ENCODE measurements at regions not wholly inside any gene's neighbourhood (a gene's known extent, or its start where the extent isn't known, plus 50 kb on each side); places are given as distances from the start of the nearest gene placed in this dataset.
"Not testable (repeated sequence)": the region's sequence is repeated elsewhere in the genome, so short reads cannot be mapped to it uniquely, and the experiment has no call there.

GRCh38 chr13:109985871-109986450, 199.6 kb upstream of the IRS2 start:
- Mint-ChIP-seq H3K36me3 (ENCODE audit: low read depth) (no peaks in the 10 kb centered on the region), H3K27ac (no peak overlapping the region), H3K9me3 (no peaks in the 10 kb centered on the region), H3K27me3 (ENCODE audit: low read depth) (peaks cover 4% of the 10 kb centered on the region), H3K4me3 (no peak overlapping the region), H3K4me1 (peaks cover 4% of the 10 kb centered on the region)
- TF ChIP-seq CTCF (IDR thresholded peaks at IDR 0.05; ENCODE audit: unreplicated experiment in 3 of 3): no peak

- no peak for TF ChIP-seq CTCF (IDR thresholded peaks at IDR 0.05; ENCODE audit: unreplicated experiment in 3 of 3)
- Mint-ChIP-seq H3K9me3 (no peaks in the 10 kb centered on the region), H3K27me3 (ENCODE audit: low read depth) (peaks cover 4% of the 10 kb centered on the region), H3K4me1 (peaks cover 4% of the 10 kb centered on the region), H3K4me3 (no peak overlapping the region), H3K27ac (no peak overlapping the region), H3K36me3 (ENCODE audit: low read depth) (no peaks in the 10 kb centered on the region)
These were observed 197.1 kb upstream of the IRS2 start for GRCh38 chr13:109983447-109983846.

DNA sequence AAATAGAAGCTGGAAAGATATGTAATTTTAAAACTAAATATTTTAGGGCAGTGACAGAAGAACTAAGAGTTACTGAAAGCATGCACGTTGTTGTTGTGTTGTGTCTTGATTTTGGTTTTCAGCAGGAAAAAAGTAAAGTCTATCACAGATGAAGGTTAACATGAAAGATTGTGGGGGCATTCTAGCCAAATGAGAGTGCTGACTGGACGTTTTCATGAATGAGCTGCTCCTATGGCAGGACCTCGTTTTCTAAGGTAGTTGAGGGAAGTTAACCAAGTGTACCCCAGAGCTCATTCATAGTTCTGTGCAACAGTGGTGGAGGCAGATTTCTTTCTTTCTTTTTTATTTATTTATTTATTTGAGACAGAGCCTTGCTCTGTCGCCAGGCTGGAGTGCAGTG, 194.6 kb upstream of the IRS2 start:
- H3K27me3 Mint-ChIP-seq (ENCODE audit: low read depth): no peaks in the 10 kb centered on the region
- H3K9me3 Mint-ChIP-seq: no peaks in the 10 kb centered on the region
- peaks cover 4% of the 10 kb centered on the region for H3K4me1 Mint-ChIP-seq
- no peak for TF ChIP-seq CTCF (IDR thresholded peaks at IDR 0.05; ENCODE audit: unreplicated experiment in 3 of 3)
- H3K36me3 Mint-ChIP-seq (ENCODE audit: low read depth): no peaks in the 10 kb centered on the region
- no peak overlapping the region for H3K4me3 Mint-ChIP-seq
- H3K27ac Mint-ChIP-seq: no peak overlapping the region

DNA sequence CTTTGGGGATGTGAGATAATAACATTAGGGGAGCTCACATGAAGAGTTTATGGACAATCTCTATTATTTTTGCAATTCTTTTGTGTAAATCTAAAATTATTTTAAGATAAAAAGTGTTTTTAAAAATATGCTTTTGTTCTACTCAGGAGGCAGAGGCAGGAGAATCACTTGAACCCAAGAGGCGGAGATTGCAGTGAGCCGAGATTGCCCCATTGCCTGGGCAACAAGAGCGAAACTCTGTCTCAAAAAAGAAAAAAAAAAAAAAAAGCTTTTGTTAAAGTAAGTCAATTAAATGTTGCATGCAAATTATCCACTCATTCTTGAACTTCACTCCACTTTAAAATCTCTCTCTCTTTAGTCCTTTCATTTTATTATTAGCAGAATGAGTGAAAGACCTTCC, 193.3 kb upstream of the IRS2 start:
- not testable (repeated sequence) for H3K27me3 Mint-ChIP-seq (ENCODE audit: low read depth); H3K27ac Mint-ChIP-seq; H3K36me3 Mint-ChIP-seq (ENCODE audit: low read depth); H3K4me3 Mint-ChIP-seq; H3K9me3 Mint-ChIP-seq; H3K4me1 Mint-ChIP-seq

- Mint-ChIP-seq H3K4me1 (peaks cover 4% of the 10 kb centered on the region), H3K27me3 (ENCODE audit: low read depth) (peaks cover under 1% of the 10 kb centered on the region), H3K27ac (no peak overlapping the region), H3K9me3 (no peaks in the 10 kb centered on the region), H3K36me3 (ENCODE audit: low read depth) (no peaks in the 10 kb centered on the region), H3K4me3 (no peak overlapping the region)
- no peak for TF ChIP-seq CTCF (IDR thresholded peaks at IDR 0.05; ENCODE audit: unreplicated experiment in 3 of 3)
These were observed 192.8 kb upstream of the IRS2 start for GRCh38 chr13:109979228-109979627.

DNA sequence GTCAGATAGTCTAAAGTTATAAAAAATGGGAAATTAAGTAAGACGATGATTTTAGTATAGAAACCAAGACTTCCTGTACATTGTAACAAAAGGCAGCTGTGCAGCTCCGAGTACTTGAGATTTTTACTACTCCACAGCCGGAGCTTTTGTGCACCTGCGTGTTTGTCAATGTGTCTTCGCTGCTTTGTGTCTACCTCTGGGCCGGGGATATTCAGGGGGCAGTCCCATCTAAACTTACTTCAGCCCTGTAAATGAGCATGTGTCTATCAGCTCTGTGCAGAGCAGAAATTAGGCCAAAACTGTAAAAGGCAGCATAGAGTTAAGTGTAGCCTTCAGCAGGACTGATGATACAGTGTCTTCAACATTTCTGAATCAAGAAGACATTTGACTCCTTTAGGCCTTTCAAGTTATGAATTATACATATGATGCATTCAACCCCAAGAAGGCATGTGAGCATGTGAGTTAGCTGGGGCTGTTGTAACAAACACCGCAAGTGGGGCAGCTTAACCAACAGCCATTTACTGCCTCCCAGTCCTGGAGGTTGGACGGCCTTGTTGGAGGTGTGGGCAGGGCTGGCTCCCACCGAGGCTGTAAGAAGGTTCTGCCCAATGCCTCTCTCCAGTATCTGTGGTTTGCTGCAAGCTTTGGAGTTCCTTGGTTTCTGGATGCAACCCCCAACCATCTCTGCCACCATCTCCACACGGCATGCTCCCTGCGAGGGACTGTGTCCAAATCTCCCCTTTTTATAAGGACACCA, 191.0 kb upstream of the IRS2 start:
- no peak overlapping the region for H3K4me3 Mint-ChIP-seq
- H3K36me3 Mint-ChIP-seq (ENCODE audit: low read depth): no peaks in the 10 kb centered on the region
- H3K27ac Mint-ChIP-seq: no peak overlapping the region
- no peaks in the 10 kb centered on the region for H3K4me1 Mint-ChIP-seq
- H3K27me3 Mint-ChIP-seq (ENCODE audit: low read depth): peaks cover 8% of the 10 kb centered on the region
- TF ChIP-seq CTCF (IDR thresholded peaks at IDR 0.05; ENCODE audit: unreplicated experiment in 3 of 3): no peak
- H3K9me3 Mint-ChIP-seq: no peaks in the 10 kb centered on the region

Measured in nephron (organoid).